ENCODE measurements at regions not wholly inside any gene's neighbourhood (a gene's known extent, or its start where the extent isn't known, plus 50 kb on each side); places are given as distances from the start of the nearest gene placed in this dataset.

DNA sequence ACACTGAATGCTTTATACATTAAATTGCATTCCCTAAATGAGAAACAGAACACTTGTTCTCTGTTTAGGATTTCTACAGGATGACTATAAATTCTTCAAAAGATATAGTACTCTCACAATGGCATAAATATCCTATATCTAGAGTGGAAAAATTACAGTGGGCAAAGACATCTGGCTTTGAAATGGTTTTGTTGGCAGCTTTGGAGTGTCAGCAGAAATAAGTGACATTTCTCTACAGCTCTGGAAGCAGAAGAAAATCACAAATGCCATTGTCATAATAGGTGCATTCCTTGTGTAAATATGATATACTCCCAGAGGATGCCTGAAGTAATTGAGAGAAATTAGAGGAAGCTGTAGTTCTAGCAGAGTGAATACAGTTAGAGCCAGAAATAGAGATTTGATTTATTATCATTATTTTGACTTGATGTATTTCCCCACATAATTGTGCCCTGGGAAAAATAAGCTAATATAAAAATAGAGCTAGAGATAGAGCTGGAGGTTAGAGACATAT is 95.9 kb upstream of the GALNTL6 start:
- no TSS peak for BruUV-seq (replicated peaks)

DNA sequence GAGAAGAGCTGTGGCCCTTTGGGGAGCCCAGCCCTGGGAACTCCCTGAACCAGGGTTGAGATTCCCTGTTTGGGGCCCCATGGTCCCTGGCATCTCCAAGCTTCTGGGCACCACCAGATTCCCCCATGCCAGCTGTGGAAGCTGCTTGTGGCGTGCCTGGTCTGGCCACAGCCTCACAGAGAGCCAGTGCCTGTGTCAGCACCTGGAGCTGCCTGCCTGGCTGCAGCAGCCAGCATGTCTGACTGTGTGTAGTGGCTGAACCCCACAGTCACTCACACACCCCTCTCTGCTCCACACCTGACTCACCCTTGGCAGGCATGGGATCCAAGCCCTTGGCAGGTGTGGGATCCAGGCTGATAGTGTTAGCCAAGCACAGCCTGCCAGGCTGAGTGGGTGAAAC is 97.2 kb upstream of the GALNTL6 start:
- Histone ChIP-seq H3K4me3 (ENCODE audit: low read depth, low read length) (no peak overlapping the region), H3K4me1 (no peaks in the 10 kb centered on the region), H3K36me3 (ENCODE audit: control insufficient read depth, insufficient read depth, low read length) (no peaks in the 10 kb centered on the region), H3K9me3 (no peaks in the 10 kb centered on the region), H3K27me3 (replicated peaks; ENCODE audit: control insufficient read depth, insufficient read depth, low read length) (no peaks in the 10 kb centered on the region)
- ChIA-PET CTCF (no interaction called here), POLR2A (no interaction called here)
- intact Hi-C loops (cut with micrococcal nuclease; ENCODE audit: unreplicated experiment), result no loop called here
- BruUV-seq (replicated peaks), result no TSS peak
- Mint-ChIP-seq H3K27me3 (ENCODE audit: insufficient read depth, unreplicated experiment) (peaks cover 2% of the 10 kb centered on the region), H3K4me3 (ENCODE audit: unreplicated experiment) (no peak overlapping the region), H3K4me1 (ENCODE audit: low read depth, unreplicated experiment) (no peaks in the 10 kb centered on the region), H3K27ac (ENCODE audit: unreplicated experiment) (no peak overlapping the region), H3K36me3 (ENCODE audit: insufficient read depth, unreplicated experiment) (no peaks in the 10 kb centered on the region), H3K9me3 (ENCODE audit: unreplicated experiment) (no peaks in the 10 kb centered on the region)
- no peak for DNase-seq
- TF ChIP-seq, protein P1, sequence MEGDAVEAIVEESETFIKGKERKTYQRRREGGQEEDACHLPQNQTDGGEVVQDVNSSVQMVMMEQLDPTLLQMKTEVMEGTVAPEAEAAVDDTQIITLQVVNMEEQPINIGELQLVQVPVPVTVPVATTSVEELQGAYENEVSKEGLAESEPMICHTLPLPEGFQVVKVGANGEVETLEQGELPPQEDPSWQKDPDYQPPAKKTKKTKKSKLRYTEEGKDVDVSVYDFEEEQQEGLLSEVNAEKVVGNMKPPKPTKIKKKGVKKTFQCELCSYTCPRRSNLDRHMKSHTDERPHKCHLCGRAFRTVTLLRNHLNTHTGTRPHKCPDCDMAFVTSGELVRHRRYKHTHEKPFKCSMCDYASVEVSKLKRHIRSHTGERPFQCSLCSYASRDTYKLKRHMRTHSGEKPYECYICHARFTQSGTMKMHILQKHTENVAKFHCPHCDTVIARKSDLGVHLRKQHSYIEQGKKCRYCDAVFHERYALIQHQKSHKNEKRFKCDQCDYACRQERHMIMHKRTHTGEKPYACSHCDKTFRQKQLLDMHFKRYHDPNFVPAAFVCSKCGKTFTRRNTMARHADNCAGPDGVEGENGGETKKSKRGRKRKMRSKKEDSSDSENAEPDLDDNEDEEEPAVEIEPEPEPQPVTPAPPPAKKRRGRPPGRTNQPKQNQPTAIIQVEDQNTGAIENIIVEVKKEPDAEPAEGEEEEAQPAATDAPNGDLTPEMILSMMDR (IDR thresholded peaks at IDR 0.05; ENCODE audit: insufficient read depth in 1 of 2, low read depth in 1 of 2, low read length in 1 of 2, severe bottlenecking in 1 of 2, unreplicated experiment in 1 of 2), result no peak

More for the DNA sequence above, 95.9 kb upstream of the GALNTL6 start:
- Histone ChIP-seq H3K27me3 (replicated peaks; ENCODE audit: control insufficient read depth, insufficient read depth, low read length) (no peaks in the 10 kb centered on the region), H3K4me1 (no peaks in the 10 kb centered on the region), H3K36me3 (ENCODE audit: control insufficient read depth, insufficient read depth, low read length) (no peaks in the 10 kb centered on the region), H3K9me3 (no peaks in the 10 kb centered on the region), H3K4me3 (ENCODE audit: low read depth, low read length) (no peak overlapping the region)
- ChIA-PET POLR2A (no interaction called here), CTCF (no interaction called here)
- Mint-ChIP-seq H3K9me3 (ENCODE audit: unreplicated experiment) (peaks cover 2% of the 10 kb centered on the region), H3K27ac (ENCODE audit: unreplicated experiment) (no peak overlapping the region), H3K4me3 (ENCODE audit: unreplicated experiment) (no peak overlapping the region), H3K36me3 (ENCODE audit: insufficient read depth, unreplicated experiment) (no peaks in the 10 kb centered on the region), H3K4me1 (ENCODE audit: low read depth, unreplicated experiment) (no peaks in the 10 kb centered on the region), H3K27me3 (ENCODE audit: insufficient read depth, unreplicated experiment) (peaks cover 2% of the 10 kb centered on the region)
- DNase-seq, result no peak
- TF ChIP-seq, protein P1 (IDR thresholded peaks at IDR 0.05; ENCODE audit: insufficient read depth in 1 of 2, low read depth in 1 of 2, low read length in 1 of 2, severe bottlenecking in 1 of 2, unreplicated experiment in 1 of 2), result no peak
- intact Hi-C loops (cut with micrococcal nuclease; ENCODE audit: unreplicated experiment), result no loop called here

DNA sequence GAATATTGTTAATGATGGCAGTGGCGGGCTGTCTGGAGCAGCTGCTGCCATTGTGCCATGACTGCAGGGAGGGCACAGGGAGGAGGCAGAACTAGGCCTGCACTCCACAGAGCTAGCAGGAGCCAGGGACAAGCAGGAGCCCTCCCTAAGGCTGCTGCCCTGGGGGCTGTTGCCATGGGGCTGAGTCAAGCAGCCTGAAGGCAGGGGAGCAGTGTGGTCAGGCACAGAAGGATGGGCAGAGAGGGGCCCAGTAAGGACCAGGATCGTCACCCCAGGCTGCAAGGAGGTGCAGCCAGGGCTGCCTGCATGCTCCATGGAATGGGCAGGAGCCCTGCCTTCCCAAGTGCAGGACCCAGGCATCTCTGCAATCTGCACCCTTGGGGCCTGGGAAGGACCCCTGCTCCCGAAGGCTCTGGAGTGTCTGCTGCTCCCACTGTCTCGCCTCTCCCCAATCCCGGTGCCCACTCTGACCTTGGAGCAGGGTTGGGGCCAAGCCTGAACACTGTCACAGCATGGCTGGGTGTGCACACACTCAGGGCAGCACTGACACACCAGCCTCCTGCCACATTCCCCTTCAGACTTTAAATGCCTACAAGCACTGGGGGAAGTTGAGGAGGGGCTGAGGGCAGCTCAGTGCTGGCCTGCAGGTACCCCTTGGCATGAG is 98.3 kb upstream of the GALNTL6 start:
- intact Hi-C loops (cut with micrococcal nuclease; ENCODE audit: unreplicated experiment), result no loop called here
- H3K9me3 Mint-ChIP-seq (ENCODE audit: unreplicated experiment), result no peaks in the 10 kb centered on the region
- POLR2A ChIA-PET, result no interaction called here

More for the DNA sequence above, 98.3 kb upstream of the GALNTL6 start:
- H3K27me3 Mint-ChIP-seq (ENCODE audit: insufficient read depth, unreplicated experiment), result peaks cover 2% of the 10 kb centered on the region
- H3K36me3 ChIP-seq (ENCODE audit: control insufficient read depth, insufficient read depth, low read length), result no peaks in the 10 kb centered on the region
- no TSS peak for BruUV-seq (replicated peaks)
- no peaks in the 10 kb centered on the region for H3K4me1 ChIP-seq
- H3K4me3 ChIP-seq (ENCODE audit: low read depth, low read length), result no peak overlapping the region
- no peak for DNase-seq
- H3K27ac Mint-ChIP-seq (ENCODE audit: unreplicated experiment), result no peak overlapping the region
- no peaks in the 10 kb centered on the region for H3K9me3 ChIP-seq
- CTCF ChIA-PET, result no interaction called here
- no peaks in the 10 kb centered on the region for H3K4me1 Mint-ChIP-seq (ENCODE audit: low read depth, unreplicated experiment)
- TF ChIP-seq, protein P1 (IDR thresholded peaks at IDR 0.05; ENCODE audit: insufficient read depth in 1 of 2, low read depth in 1 of 2, low read length in 1 of 2, severe bottlenecking in 1 of 2, unreplicated experiment in 1 of 2), result no peak
- H3K36me3 Mint-ChIP-seq (ENCODE audit: insufficient read depth, unreplicated experiment), result no peaks in the 10 kb centered on the region
- H3K27me3 ChIP-seq (replicated peaks; ENCODE audit: control insufficient read depth, insufficient read depth, low read length), result no peaks in the 10 kb centered on the region
- H3K4me3 Mint-ChIP-seq (ENCODE audit: unreplicated experiment), result no peak overlapping the region
